Dendritic cell treated with granulocyte-macrophage colony-stimulating factor and Interleukin-4, amounts not matched to agents 40 ng/mL and 50 ng/mL, for 4 days (primary cell): ENCODE measurements at regions not wholly inside any gene's neighbourhood (a gene's known extent, or its start where the extent isn't known, plus 50 kb on each side); places are given as distances from the start of the nearest gene placed in this dataset.

Experiments used
- H3K27ac Mint-ChIP-seq: one replicate; pipeline ENCODE4 v1.8.0; 2022; ENCODE audit warnings: mild to moderate bottlenecking, mixed read lengths
- H3K27me3 Mint-ChIP-seq: one replicate; pipeline ENCODE4 v1.8.0; 2022; ENCODE audit warnings: mild to moderate bottlenecking, mixed read lengths
- H3K36me3 Mint-ChIP-seq: one replicate; pipeline ENCODE4 v1.8.0; 2022; ENCODE audit warnings: low read depth, mixed read lengths
- H3K4me1 Mint-ChIP-seq: one replicate; pipeline ENCODE4 v1.8.0; 2022; ENCODE audit warnings: low read depth, mixed read lengths
- H3K4me3 Mint-ChIP-seq: one replicate; pipeline ENCODE4 v1.8.0; 2022; ENCODE audit warnings: mild to moderate bottlenecking, moderate library complexity, mixed read lengths
- H3K9me3 Mint-ChIP-seq: one replicate; pipeline ENCODE4 v1.8.0; 2022; ENCODE audit warnings: mixed read lengths
- intact Hi-C: fragments of 100-400 bp; cut with micrococcal nuclease; formaldehyde crosslinking; loops from one replicate; pipeline ENCODE4 v1.15.0; 2022

DNA sequence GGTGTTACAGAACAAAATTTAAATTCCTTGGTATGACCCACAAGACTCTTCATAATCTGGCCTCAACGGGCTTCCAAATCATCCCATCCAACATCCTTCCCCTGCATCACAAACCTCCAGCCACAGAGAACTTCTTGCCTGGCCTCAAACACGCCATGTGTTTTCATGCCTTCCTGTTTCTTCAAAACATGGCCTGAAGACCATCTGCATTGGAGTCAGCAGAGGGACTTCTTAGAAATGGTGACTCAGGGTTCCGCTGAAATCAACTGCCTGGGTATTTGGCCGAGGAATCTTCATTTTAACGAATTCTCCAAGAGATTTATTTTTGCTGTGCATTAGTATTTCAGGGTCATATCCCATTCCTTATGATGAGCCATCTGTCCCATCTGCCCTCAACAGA is 138.1 kb upstream of the RAP2B start:
- intact Hi-C loops: loop anchor here (10.0 kb wide), 1 partner anchor 991 kb away; no protein-coding TSS in a partner anchor
- H3K36me3 Mint-ChIP-seq: no peaks in the 10 kb centered on the region
- no peak overlapping the region for H3K4me3 Mint-ChIP-seq
- H3K4me1 Mint-ChIP-seq: peaks cover 32% of the 10 kb centered on the region
- peak overlapping the region; percentile 37 for H3K27ac Mint-ChIP-seq
- H3K9me3 Mint-ChIP-seq: no peaks in the 10 kb centered on the region
- no peaks in the 10 kb centered on the region for H3K27me3 Mint-ChIP-seq

DNA sequence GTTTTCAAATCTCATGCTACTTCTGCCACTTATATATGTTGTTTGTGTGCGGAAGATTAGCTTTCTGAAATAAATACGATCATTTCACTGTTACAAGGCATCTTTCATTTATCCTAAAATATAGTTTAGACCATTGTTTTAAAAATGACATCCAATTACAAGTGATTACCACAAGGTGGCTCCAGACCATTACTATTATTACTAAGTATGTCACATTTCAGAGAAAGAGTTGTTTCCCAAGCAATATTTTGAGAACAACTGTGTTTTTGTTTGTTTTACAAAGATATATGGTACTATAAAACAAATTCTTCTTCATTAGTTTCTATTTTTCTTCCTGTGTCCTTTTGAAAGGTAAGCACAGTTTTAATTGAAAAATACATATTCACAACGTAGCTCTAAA is 136.0 kb upstream of the RAP2B start:
- Mint-ChIP-seq H3K27me3 (no peaks in the 10 kb centered on the region), H3K4me3 (no peak overlapping the region), H3K27ac (no peak overlapping the region), H3K36me3 (no peaks in the 10 kb centered on the region), H3K9me3 (no peaks in the 10 kb centered on the region), H3K4me1 (peaks cover 32% of the 10 kb centered on the region)
- intact Hi-C loops: loop anchor here (1.0 to 10.0 kb wide), 4 partner anchors 266 to 1226 kb away; no protein-coding TSS in a partner anchor

DNA sequence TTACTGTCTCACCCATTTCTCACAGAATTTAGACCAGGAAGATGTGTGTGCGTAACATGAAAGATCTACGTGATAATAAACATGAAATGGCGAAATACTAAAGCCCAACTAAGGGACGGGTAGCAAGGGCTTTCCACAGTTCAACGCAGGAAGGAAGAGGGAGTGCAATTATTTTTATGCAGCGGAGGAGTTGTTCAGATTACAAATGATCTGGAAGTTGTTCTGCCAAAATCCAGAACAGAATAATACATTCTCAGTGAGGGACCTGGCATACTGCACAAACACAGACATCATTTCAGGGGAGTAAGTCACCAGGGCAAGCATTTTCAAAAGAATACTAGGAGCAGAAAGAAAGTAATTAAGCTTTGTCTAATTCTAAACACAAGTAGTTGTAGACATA is 133.6 kb upstream of the RAP2B start:
- H3K27ac Mint-ChIP-seq: peak overlapping the region; percentile 3
- H3K4me1 Mint-ChIP-seq: peaks cover 22% of the 10 kb centered on the region
- H3K4me3 Mint-ChIP-seq: no peak overlapping the region
- no peaks in the 10 kb centered on the region for H3K36me3 Mint-ChIP-seq
- H3K27me3 Mint-ChIP-seq: no peaks in the 10 kb centered on the region
- H3K9me3 Mint-ChIP-seq: no peaks in the 10 kb centered on the region
- intact Hi-C loops: loop anchor here (5.0 to 10.0 kb wide), 3 partner anchors 264 to 1224 kb away; no protein-coding TSS in a partner anchor

DNA sequence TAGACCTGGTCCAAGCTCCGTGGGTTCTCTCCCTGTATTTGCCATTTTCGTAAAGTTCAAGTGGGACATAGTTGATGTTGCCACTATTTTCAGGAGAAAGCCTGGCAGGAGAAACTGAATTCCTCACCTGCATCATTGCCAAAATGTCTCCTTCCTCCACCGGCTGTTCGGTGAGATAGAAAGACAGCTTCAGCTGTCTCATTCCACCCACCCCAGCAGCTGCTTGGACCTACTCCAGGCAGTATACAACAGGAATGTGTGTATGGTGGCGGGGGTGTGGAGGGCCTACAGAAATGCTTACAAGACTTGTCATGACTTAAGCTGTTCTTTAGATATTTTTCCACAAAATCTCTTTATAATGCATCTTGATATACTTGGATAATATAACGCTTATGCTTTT is 132.7 kb upstream of the RAP2B start:
- H3K27ac Mint-ChIP-seq: no peak overlapping the region
- no peaks in the 10 kb centered on the region for H3K9me3 Mint-ChIP-seq
- no peaks in the 10 kb centered on the region for H3K27me3 Mint-ChIP-seq
- peaks cover 13% of the 10 kb centered on the region for H3K4me1 Mint-ChIP-seq
- H3K36me3 Mint-ChIP-seq: no peaks in the 10 kb centered on the region
- no peak overlapping the region for H3K4me3 Mint-ChIP-seq
- intact Hi-C loops: loop anchor here (5.0 to 10.0 kb wide), 3 partner anchors 263 to 1223 kb away; no protein-coding TSS in a partner anchor

DNA sequence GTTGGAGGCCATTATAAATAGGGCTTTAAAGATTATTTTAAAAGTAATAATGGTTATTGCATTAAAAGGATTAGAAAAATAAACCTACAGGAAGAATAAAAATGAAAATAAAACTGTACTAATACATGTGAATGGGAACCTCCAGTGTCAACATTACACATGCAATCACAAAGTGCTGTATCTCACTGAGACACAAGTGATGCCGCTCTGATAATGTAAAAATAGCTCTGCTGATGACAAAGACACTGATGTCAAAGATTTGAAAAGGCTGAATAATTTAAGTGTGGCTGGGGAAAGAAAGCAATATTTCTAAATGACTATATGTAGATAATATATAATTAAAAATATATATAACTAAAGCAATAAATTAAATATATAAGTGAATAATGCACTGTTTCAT is 129.1 kb upstream of the RAP2B start:
- no peak overlapping the region for H3K4me3 Mint-ChIP-seq
- intact Hi-C loops: no loop called here

DNA sequence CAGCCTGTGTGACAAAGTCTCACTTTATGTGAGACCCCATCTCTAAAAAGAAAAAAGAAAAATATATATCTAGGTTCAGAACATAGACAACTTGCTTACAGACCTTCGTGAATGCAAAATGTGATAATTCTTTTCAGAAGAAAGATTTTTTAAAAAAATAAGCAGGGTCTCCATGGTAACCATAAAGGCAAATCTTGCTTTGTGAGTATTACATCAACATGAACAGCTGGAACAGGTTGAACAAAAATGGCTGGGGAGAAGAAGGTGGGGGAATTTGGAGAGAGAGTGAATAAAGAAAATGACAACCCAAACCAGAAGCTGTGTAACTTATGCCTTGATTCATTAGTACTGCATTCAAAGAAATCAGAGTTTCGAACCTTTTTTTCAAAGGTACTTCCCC is 125.2 kb upstream of the RAP2B start:
- intact Hi-C loops: no loop called here
- no peak overlapping the region for H3K4me3 Mint-ChIP-seq

More for the DNA sequence above, 129.1 kb upstream of the RAP2B start:
- Mint-ChIP-seq H3K36me3 (no peaks in the 10 kb centered on the region), H3K4me1 (peaks cover 8% of the 10 kb centered on the region), H3K27me3 (no peaks in the 10 kb centered on the region), H3K9me3 (no peaks in the 10 kb centered on the region), H3K27ac (no peak overlapping the region)

DNA sequence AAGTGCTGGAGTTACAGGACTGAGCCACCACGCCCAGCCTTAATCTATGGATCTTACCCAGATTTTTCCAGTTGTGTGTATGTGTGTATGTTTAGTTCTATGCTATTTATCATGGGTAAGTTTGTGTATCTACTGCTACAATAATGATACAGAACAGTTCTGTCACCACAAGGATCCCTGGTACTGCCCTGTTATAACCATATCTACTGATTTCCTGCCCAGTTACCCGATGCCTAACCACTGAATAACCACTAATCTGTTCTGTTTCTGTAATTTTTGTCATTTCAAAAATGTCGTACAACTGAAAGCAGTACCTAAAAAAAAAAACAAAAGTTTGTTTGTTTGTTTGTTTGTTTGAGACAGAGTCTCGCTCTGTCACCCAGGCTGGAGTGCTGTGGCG is 123.7 kb upstream of the RAP2B start:
- Mint-ChIP-seq H3K4me3 (no peak overlapping the region), H3K9me3 (no peaks in the 10 kb centered on the region), H3K4me1 (peaks cover 2% of the 10 kb centered on the region), H3K27ac (no peak overlapping the region), H3K36me3 (no peaks in the 10 kb centered on the region), H3K27me3 (no peaks in the 10 kb centered on the region)
- intact Hi-C loops: no loop called here

More for the DNA sequence above, 125.2 kb upstream of the RAP2B start:
- Mint-ChIP-seq H3K36me3 (no peaks in the 10 kb centered on the region), H3K4me1 (no peaks in the 10 kb centered on the region), H3K27me3 (no peaks in the 10 kb centered on the region), H3K27ac (no peak overlapping the region), H3K9me3 (no peaks in the 10 kb centered on the region)

DNA sequence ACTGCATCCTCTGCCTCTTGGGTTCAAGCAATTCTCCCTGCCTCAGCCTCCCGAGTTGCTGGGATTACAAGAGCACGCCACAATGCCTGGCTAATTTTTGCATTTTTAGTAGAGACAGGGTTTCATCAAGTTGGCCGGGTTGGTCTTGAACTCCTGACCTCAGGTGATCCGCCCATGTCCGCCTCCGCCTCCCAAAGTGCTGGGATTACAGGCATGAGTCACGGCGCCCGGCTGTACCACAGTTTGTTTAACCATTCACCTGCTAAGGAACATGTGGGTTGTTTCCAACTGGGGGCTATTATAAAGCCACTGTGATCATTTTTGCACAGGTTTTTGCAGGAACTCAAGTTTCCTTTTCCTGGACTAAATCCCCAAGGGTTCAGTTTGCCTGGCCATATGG is 123.2 kb upstream of the RAP2B start:
- no peak overlapping the region for H3K4me3 Mint-ChIP-seq
- no peak overlapping the region for H3K27ac Mint-ChIP-seq
- intact Hi-C loops: no loop called here
- H3K4me1 Mint-ChIP-seq: peaks cover 6% of the 10 kb centered on the region
- H3K36me3 Mint-ChIP-seq: no peaks in the 10 kb centered on the region
- no peaks in the 10 kb centered on the region for H3K27me3 Mint-ChIP-seq
- H3K9me3 Mint-ChIP-seq: no peaks in the 10 kb centered on the region

DNA sequence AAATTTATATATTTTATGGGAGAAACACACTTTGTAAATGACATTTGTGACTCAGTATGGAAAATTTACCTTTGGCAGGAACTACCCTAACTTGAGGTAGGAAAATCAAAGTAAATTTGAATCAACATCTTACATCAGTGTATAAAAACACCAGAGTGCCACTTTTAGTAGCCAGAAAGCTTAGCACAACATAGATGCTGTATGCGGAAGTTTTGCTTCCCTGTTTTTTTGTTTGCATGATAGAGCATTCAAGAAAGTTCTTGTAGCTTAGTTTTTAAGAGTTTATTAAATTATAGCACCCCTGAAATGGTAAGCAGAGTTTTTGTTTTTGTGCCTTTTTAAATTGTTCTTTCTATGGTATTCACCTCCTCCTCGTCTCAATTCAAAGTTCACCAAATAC is 120.8 kb upstream of the RAP2B start:
- H3K36me3 Mint-ChIP-seq: no peaks in the 10 kb centered on the region
- no peak overlapping the region for H3K27ac Mint-ChIP-seq
- intact Hi-C loops: loop anchor here (5.0 kb wide), 3 partner anchors 251 to 726 kb away; no protein-coding TSS in a partner anchor
- H3K27me3 Mint-ChIP-seq: no peaks in the 10 kb centered on the region
- H3K4me3 Mint-ChIP-seq: no peak overlapping the region
- H3K9me3 Mint-ChIP-seq: no peaks in the 10 kb centered on the region
- peaks cover 16% of the 10 kb centered on the region for H3K4me1 Mint-ChIP-seq

DNA sequence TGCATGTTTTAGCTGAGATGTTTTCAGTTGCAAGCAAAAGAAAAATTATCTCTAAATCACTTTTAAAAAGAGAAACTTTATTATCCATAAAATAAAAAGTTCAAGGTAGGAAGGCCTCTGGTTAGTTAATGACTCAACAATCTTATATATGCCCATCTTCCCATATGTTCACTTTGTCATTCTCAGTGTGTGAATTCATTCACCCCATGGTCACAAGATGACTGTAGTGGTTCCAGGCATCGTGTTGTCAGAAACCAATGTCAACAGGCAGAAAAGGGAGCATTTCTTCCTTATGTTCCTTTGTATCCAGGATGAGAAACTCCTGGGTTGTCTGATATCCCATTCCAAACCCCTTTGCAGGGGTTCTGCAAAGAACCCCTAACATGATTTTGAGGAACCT is 119.9 kb upstream of the RAP2B start:
- intact Hi-C loops: loop anchor here (5.0 kb wide), 3 partner anchors 250 to 725 kb away; no protein-coding TSS in a partner anchor

DNA sequence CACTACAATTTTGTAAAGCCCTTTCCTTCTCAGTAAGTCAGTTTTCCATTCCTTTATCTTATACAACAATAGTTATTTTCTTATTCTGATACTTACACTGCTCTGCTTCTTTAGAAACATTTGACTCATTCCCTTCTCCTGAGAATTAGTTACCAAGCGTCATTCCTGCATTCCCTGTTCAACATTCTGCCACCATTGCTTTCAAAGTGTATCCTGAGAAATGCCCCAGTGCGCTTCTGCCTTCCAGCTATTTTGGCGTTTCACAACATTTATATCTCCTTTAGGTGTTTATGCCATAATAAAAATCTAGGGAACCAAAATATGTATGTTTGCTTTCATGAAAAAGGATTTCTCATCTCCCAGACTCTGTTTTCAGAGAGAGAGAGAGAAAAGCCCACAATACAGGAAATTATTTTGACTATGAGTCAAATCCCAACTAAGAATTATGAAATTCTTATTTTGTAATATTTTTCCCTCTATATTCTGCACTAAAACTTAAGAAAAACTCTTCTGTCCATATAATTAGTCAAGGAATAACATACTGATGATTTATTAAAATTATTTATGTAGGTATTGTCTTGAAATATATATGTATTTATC is 118.2 kb upstream of the RAP2B start:
- Mint-ChIP-seq H3K27me3 (no peaks in the 10 kb centered on the region), H3K4me3 (peak overlapping the region; percentile 59), H3K9me3 (no peaks in the 10 kb centered on the region), H3K4me1 (peaks cover 16% of the 10 kb centered on the region), H3K36me3 (no peaks in the 10 kb centered on the region), H3K27ac (peak overlapping the region; percentile 82)
- intact Hi-C loops: loop anchor here (1.0 to 5.0 kb wide), 4 partner anchors 118 to 723 kb away; partner anchors contain the start of gene RAP2B

More for the DNA sequence above, 119.9 kb upstream of the RAP2B start:
- no peaks in the 10 kb centered on the region for H3K36me3 Mint-ChIP-seq
- no peak overlapping the region for H3K27ac Mint-ChIP-seq
- H3K9me3 Mint-ChIP-seq: no peaks in the 10 kb centered on the region
- peaks cover 16% of the 10 kb centered on the region for H3K4me1 Mint-ChIP-seq
- no peaks in the 10 kb centered on the region for H3K27me3 Mint-ChIP-seq
- no peak overlapping the region for H3K4me3 Mint-ChIP-seq

DNA sequence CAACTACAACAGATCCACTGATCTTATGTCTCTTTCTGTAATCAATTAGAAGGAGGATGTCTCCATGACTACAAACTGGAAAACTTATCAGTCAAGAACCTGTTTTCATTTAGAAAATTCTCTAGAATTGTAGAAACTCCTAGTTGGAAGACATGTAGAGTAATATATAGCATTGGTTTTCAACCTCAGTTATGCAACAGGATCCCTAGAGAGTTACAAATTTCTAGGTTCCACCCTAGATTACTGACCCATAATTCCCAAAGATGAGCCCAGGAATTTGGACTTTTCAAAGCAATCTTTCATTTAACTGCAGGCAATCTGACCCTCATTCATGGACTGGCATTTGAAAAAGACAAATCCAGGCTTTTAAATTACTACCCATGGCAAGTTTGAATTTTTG is 116.9 kb upstream of the RAP2B start:
- Mint-ChIP-seq H3K27ac (no peak overlapping the region), H3K4me3 (no peak overlapping the region), H3K4me1 (peaks cover 16% of the 10 kb centered on the region), H3K36me3 (no peaks in the 10 kb centered on the region), H3K9me3 (no peaks in the 10 kb centered on the region), H3K27me3 (no peaks in the 10 kb centered on the region)
- intact Hi-C loops: no loop called here

DNA sequence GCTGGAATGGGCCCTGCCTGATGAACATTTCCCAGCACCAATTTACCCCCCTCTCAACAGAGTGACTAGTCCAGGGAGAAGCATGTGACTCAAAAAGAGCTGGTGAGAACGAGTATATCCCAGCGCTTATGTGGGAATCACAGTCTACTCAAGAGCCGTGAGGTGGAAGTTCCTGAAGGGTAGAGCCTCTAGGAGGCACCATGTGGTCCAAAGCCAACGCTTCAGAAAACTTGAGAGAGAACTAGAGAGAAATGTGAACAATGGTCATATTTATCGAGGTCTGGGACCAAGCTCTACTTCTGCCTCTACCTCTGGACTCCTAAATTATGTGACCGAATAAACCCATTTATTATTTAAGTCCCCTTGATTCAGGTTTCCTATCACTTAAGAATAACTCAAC is 111.0 kb upstream of the RAP2B start:
- peaks cover 17% of the 10 kb centered on the region for H3K4me1 Mint-ChIP-seq
- H3K4me3 Mint-ChIP-seq: no peak overlapping the region
- peak overlapping the region; percentile 73 for H3K27ac Mint-ChIP-seq
- no peaks in the 10 kb centered on the region for H3K9me3 Mint-ChIP-seq
- no peaks in the 10 kb centered on the region for H3K36me3 Mint-ChIP-seq
- no peaks in the 10 kb centered on the region for H3K27me3 Mint-ChIP-seq
- intact Hi-C loops: no loop called here

DNA sequence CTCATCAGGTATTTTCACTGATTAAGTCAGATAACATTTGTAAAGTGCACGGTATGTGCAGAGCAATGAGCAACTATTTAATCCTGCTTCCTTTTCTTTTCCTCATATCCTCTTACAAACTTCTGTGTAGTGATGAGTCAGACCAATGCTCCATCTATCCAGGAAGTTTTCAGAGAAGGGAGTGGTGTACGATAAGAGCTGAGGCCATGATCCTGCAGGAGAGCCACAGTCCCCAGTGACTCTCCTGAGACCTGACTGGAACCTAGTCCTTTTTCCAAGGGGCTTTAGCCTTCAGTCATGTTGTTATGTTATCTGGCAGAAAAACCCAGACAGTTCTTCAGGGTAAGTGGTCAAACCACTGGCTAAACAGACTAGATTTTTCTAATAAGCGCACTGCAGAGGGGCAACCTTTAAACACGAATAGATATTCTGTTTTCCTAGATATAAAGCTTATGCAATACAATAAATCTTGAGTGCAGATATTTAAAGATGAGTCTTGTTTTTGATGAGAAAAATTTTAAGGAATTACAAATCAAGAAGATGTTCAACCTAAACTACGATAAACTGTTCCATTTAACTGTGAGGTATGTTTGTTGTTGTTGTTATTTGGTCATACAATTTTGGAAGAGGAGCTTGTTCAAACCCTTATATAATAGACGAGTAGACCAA is 110.5 kb upstream of the RAP2B start:
- intact Hi-C loops: no loop called here
- Mint-ChIP-seq H3K4me3 (no peak overlapping the region), H3K4me1 (peaks cover 17% of the 10 kb centered on the region), H3K9me3 (no peaks in the 10 kb centered on the region), H3K27ac (peak overlapping the region; percentile 73), H3K36me3 (no peaks in the 10 kb centered on the region), H3K27me3 (no peaks in the 10 kb centered on the region)
